ENCODE measurements at regions not wholly inside any gene's neighbourhood (a gene's known extent, or its start where the extent isn't known, plus 50 kb on each side); places are given as distances from the start of the nearest gene placed in this dataset.

DNA sequence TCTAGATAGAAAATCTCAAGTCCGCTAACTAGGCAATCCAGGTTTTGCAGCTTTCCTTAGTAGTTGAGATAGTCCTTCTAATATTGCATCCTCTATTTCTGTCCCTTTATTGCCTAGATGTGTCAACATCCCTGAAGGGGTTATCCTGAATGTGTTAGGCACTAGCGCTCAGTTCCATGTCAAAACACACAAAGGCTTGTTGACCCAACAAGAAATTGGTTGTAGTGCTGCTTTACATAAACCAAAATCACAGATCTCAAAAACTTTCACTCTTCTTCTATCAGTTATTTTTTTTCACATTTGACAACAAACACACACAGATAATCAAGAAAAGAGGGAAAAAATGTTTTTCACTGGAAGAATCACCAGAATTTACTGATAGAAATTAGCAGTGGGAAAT lies 51.4 kb upstream of the SOX2 start:
- peak; percentile 37 for DNase-seq

DNA sequence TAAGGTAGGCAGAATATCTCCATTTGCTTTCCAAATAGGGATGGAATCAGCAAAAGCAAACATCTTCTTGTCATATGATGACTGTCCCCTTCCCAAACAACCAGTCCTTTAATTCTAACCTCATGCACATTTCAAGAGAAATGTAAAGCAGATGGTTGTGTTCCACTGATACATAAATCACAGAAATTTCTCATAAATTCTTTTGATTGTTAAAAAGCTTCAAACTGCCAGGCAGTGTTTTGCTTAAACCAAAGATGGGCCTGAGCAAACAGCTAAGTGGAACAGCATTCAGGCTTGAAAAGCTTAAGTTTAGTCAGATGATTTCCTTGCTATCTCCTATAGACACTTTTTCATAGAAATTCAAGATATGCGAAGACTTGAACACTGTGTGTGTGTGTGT lies 74.3 kb upstream of the SOX2 start:
- no peak for DNase-seq

DNA sequence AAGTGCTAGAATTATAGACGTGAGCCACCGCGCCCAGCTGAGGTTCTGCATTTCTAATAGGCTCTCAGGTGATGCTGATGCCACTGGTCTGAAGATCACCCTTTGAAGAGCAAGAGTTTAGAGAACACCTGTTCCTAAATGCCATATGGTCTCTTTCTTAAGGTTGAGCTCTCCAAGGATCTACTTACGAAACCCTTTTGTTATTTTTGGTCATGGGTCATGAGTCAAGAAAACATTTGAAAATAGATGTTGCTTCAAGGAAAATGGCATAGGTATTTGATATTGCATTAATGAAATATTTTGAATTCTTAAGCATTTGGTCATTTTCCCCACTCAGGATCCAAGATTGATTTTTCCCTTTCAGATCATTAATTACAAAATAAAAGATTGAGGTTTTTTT lies 74.7 kb upstream of the SOX2 start:
- no peak for DNase-seq

DNA sequence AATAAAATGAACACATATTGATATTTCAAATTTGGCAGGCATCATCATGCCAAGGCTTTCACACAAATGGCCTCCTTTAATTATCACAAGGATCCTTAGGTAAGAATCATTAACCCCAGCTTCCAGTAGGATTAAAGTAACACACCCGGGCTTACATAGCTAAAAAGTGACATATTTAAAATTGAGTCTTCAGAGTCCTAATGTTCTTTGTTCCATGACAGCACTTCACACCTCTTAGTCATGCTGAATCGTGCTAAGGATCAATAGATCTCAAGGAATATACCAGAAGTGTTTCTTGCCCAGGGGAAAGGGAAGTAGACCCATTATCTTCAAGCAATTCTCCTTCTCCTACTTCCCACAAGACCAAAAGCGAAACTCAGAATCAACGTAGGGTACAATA lies 76.6 kb upstream of the SOX2 start:
- DNase-seq, result no peak

DNA sequence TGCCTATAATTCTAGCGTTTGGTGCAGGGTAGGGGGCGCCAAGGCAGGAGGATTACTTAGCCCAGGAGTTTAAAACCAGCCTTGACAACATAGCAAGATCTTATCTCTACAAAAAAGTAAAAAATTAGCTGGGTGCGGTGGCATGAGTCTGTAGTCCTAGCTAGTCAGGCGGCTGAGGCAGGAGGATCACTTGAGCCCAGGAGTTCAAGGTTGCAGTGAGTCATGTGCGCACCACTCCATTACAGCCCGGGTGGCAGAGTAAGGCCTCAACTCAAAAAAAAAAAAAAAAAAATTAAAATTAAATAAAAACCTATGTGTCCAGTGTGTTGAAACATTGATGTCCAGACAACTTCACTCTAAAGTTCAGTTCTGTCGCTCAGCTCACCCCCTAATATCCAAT lies 78.2 kb upstream of the SOX2 start:
- DNase-seq, result no peak

DNA sequence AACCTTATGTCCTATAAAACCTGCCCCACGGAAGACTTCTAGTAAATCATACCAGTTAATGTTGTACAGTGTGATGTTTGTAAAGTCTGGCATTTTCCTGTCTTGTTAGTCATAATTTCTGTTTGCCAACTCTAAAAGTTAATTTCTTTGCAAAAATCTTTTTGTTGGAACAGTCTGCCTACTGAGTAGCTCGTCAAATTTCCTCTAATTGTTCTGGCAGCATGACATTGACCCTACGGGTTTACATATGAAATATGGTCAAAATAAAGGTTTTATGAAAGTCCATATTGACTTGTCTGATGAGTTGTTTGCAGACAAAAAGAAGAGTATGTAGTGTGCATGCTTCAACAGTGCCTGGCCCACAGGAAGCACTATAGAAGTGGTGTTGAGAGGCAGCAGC lies 79.8 kb upstream of the SOX2 start:
- DNase-seq, result no peak

DNA sequence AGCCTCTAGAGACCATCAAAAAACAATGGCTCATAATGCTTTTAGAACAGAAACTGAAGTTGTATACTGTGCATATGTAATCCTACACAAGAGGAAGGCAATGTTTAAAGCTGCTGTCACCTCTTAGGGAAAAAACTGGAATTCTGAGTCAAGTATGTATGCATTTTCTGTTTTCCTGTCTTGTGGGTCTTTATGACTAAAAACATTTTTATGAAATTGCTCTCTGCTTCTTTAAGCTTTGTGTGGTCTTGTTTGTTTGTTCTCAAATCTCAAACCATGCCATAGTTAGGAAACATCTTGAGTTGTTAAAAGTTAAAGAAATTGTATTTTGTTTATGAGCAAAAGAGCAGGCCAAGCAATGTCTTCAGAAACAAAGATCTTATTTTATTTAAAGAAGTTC lies 80.9 kb upstream of the SOX2 start:
- DNase-seq, result no peak

DNA sequence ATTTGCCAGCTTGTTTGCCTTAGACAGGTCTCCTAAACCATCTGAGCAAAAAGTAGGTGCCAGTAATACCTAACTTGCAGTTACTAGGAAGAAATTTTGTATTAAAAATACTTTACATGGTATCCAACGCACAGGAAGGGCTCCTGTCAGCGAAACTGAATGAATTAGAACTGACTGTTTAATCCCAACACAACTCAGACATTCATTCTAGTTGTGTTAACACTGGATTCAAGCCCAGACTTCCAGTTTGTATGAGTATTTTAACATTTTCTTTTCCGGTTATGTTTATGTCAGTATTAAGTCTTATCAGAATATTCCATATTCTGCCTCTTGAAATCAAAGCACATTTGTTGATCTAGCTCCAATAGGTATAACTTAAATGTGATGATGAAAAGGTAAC lies 82.0 kb upstream of the SOX2 start:
- no peak for DNase-seq

DNA sequence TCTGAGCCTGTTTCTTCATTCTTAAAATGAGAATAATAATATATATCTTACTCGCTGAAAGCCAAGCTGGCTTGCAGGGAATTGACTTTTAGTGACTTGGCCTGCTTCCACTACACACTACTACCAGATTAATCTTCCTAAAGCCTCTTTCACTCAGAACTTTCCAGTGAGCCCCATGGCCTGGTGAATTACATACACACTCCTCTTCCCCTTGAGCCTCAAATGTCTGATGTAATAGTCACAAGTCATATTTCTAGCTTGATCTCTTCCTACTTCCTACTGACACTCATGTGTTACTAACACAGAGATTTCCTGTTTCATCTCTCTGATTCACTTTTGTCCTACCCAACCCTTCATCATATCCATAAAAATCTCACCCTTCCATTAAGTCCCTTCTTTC lies 82.7 kb upstream of the SOX2 start:
- DNase-seq, result no peak

DNA sequence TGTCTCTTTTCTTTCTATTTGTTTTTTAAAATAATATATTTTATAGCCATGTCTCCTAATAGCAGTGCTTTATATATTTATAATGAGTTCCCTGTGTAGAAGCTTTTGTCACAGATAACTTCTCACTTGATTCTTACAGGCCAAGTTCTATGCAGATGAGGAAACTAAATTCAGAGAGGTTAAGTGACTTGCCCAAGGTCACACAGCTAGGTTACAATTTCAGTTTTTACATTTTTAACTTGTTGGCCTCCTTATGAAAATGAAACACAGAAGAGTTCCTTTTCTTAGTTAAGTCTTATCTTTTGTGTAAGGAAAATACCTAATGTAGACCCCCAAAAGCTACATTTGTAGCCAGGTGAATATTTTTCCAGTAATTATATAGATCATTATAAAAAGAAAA lies 83.3 kb upstream of the SOX2 start:
- DNase-seq, result no peak

DNA sequence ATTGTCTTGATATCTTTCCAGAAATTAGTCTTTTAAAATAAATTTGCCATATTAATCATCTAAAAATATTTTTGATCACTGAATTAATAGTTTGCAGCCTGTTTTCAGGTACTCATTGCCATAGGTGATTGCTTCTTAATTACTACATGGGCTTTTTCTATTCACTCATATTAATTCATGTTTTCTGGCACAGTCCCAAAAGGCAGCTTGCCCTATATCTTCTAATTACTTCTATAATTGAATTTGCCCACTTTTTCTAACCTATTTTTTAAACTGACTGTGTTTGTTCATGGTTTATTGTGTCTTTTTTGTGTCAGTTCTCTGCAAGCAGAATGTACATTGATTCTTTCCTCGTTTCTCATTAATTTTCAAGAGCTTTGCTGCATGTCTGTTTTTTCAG lies 85.7 kb upstream of the SOX2 start:
- DNase-seq, result no peak

DNA sequence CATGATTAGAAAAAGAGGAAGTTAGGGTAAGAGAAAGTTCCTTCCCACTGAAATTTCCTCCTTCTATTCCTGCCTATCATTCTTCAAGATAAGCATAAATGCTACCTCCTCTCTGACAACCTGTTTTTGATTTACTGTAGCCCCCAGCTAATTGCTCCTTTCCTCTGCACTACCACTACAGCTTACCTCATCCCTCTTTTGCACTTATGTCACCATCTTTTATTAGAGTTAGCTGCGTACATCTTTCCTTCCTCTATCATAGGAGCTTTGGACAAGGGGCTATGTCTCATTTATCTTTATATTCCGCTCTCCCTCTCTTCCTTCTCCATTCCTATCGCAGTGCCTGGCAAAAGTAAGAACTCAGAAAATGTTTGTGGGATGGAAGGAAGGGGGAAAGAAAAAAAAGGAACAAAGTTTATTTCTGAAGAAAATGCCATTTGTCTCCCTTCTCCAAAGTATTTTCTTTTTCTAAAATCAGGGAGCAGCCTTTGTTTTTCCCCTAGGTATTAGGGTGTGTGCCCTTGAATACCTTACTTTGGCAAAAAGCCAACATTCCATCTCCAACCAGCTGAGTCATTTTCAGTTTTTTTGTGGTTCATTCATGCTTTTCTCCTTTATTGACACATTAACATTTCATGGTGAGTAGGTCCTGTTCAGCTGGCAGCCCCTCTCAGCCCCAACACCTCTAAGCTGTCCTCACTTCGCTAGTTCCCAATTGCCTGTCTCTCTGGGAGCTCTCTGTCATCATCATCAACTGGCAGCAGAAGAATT lies 87.6 kb upstream of the SOX2 start:
- DNase-seq, result peak; percentile 8

DNA sequence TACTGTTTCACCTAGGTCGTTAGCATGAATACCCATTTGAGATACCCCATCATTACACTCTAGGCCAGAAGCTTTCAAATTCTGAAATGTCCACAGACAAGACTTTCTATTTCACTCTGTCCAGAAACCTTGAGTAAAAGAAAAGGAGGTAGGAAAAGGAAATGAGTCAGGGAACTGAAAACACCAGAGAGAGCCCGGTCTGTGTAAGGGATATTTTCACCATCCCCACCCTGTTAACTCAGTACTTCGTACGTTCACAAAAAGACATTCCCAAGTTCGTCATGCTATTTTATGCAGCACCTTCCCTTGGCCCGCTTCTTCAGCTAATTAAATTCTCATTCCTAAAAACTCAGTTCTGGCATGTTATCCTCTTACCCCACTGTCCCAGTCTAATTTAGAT lies 89.4 kb upstream of the SOX2 start:
- no peak for DNase-seq

DNA sequence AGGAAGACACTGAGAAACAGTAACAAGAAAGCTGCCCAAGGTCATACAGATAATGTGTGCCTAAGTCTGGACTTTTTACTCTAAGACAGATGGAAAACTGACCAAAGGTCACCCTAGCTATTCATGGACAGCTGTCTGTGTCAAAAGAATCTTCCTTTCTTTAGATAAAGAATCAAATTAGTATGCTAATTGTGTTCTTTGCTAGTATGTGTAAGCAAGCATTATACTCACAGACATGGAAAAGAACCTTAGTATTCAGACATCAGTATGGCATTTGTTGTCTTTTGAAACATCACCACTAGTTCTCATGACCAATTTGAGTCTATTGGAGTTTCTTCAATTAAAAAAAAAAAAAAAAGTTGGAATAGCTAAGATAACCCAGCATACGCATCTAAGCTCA lies 91.8 kb upstream of the SOX2 start:
- no peak for DNase-seq

DNA sequence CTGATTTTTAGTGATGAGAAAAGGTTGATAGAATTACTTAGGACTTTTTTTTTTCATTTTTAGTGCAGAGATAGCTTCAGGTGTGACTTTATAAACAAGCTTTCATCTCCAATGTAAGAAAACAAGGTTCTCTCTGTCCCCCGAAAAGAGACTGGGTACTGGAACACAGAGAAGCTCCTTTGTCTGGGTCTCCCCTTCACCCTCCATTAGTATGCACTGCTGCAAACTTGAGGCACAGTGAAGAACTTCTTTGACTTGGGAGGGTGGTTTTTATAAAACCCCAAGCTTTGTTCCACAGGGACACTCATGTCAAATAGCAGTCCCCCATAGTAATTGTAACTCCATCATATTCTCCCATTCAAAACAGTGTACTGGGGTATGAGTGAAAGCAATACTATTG lies 93.5 kb upstream of the SOX2 start:
- DNase-seq, result no peak

DNA sequence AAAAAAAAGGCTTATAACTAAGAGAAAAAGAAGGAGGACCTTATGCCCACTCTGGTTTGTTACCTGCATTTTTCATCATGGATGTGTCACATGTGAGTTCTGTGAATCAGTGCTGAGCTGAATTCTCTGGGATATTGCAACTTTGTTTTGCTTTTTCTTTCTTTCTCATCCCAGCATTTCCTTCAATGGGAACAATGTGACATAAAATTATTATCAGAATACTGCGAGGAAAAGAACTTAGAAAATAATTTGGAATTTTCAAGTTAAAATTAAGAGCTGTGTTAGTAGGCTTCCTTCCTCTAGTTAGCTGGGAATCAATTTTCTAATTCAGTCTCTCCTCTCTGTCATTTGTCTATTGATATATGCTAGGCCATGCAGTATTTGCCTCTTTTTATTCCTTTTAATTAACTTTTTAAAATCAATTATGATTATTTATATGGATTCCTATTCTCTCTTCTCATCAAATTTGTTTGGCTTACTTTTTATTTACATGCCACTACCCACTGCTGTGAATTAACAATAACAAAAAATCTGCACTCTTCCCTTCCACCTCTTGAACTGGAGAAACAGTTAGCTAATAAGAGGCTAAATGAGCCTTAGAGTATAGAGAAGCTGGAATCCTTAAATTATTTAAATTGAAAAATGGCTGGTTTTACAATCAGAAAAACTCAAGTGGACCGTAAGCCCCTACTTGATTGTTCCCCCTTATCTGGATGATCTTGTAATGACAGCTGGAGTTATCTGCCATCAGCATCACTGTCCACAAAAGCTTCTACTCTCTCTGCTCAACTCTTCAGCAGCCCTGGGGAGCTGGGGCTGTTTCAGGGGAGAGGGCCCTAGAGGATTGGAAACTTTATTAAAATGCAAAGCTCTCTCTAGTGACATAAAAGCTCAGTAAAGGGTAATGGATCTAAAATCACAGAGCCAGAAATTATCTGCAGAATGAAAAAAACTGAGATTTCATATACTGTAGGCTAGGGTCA lies 95.3 kb upstream of the SOX2 start:
- DNase-seq, result no peak

DNA sequence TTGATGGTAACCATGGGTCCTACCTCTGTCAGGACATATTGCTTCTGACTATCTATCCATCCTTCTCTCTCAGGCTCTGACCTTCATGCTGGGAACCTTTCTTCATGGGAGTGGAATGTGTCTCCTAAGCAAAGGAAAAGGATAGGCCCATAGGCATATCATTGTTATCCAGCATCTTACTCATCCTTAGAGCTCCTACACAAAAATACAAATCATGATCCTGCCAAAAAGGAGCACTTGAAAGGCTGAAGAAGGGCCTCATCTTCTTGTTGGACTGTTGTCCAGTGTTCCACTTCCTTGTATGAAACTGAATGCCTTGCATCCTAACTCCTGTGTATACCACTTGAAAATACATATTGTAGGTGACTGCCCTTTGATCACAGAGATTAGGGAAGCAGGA lies 96.1 kb upstream of the SOX2 start:
- DNase-seq, result no peak

DNA sequence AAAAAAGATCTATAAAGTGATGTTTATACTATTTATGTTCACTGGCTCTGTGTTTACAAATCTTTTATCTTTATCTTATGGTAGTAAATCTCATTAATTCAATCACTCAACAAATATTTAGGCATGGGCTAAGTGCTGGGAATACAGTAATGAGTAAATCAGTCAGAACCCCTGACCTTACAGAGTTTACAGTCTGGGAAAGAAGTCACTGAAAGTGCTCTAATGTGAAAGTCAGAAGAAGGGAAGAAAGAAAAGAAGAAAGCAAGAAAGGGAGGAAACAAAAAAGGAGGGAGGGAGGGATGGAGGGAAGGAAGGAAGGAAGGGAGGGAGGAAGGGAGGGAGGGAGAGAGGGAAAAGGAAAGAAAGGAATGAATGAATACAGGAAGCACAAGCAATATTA lies 96.8 kb upstream of the SOX2 start:
- DNase-seq, result no peak

DNA sequence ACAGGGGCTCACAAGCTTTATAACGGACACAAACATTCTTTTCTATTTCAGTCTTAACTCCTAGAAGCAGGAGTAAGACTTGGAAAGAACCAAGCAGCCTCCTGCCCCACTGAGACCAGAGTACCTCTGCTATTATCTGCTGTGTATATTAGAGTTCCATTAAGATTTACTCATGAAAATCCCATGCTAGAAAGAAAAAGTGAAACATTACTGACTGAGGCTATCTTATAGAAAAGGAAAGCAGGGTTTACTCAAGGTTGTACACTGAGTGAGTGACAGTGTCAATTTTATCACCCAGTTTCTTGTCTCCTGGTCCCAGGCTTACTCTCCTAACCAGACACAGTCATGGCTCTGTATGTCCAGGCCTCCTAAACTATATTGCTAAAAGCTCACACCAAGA lies 97.9 kb upstream of the SOX2 start:
- DNase-seq, result no peak

DNA sequence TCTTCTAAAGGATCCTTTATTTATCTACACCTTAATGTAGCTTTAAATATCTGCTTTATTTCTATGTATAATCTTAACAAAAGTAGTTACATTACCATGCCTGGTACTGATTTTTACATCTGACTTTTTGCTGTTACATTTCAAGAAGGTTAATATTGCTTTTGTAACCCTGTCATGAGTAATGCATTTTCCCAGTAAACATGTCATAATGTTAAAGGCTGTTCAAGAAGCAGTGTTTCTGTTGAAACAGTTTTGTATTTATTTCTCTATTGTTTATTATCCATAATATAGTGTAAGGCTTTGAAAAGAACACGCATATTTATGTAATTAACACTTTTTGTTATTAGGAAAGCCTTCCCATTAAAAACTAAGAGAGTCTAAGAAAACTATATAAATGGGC lies 98.5 kb upstream of the SOX2 start:
- no peak for DNase-seq

DNA sequence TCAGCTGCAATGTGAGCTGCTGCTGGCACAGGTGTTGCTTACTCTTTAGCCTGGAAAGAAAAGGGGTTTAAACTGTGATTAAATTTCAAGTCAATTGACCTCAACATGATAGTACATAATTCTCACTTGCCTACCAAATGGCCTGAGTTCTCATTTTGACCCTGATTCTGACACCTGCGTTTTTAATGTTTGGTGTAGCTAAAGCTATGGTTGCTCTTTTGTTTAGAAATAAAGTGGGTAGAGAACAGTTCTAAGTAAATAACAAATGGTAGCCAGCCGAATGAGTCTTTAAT lies 100.8 kb upstream of the SOX2 start:
- no peak for DNase-seq

DNA sequence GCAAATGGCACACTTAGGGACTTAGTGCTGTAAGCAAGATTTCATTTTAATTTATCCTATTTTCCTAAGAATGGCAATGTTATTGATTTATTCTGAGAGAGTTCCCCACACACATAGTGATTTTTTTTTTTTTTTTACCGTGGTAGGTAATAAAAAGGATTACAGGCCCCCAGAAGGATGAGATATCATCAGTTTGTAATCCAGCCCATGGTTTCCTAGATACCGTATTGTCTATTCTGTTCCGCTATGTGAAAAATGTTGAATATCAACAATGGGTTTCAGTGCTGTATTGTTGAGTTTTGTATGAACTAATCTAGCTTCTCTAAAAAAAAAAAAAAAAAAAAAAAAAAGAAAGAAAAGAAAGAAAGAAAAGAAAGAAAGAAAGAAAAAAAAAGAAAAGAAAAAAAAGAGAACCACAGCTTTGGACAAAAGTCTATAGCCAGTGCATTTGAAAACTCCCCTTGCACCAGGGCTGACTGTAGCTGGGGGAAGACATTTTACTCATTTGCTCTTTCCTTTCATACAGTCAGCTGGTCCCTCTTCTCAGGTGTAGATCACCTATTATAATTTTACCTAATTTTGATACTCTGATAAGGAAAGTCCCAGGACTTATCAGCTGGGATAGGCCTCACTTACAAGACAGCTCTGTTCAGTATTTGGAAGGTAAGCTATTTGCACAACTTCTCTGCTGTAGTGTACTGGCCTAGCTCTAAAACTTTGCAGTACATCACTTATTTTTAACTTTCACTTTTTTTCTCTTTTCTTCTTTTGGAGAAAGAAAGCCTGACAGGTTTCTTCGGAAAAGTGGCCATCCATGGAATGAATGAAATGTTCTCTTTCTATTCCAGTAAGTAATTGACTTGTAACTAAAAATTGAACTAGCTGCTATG lies 101.4 kb upstream of the SOX2 start:
- no peak for DNase-seq

DNA sequence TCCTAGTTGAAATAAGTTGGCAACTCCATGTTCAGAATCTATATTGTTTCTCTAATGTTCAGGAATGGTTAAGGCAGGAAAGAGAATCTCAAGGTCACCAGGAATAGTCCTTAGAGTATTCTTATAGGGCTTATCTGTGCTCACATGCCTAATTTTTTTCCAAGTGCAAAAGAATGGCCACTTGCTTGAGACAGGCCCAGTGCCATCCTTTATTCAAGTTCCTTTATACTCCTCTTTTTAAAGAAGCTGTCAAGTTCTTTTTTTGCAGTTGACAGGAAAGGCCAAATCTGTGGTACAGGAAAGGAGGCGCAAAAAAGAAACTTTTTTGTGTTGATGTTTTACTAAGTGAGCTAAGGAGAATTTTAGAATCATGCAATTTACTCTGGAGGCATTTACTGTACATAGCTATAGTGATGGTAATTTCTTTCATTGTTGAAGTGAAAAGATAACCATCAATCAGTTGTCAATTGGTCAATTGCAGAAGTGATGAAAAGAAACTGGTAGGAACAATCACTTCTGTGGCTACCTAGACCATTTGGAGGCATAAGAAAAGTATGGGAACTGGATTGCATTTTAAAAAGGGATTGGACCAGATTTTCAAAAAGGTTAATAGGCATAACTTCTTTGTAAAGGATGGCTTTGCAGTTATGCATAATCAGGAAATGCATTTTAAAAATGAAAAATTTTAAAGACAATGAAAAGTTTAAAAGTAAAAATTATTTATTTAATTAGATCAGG lies 102.5 kb upstream of the SOX2 start:
- DNase-seq, result no peak
